Activated CD8-positive, alpha-beta memory T cell treated with anti-CD3 and anti-CD28 coated beads, Interleukin-2, amount 50 U/mL, for 1 hour (primary cell): ENCODE measurements at regions not wholly inside any gene's neighbourhood (a gene's known extent, or its start where the extent isn't known, plus 50 kb on each side); places are given as distances from the start of the nearest gene placed in this dataset.

Experiments
- DNase-seq: peaks from one replicate; pipeline ENCODE4 v3.0.0-alpha.2; 2020; ENCODE audit errors: extremely low read depth

DNA sequence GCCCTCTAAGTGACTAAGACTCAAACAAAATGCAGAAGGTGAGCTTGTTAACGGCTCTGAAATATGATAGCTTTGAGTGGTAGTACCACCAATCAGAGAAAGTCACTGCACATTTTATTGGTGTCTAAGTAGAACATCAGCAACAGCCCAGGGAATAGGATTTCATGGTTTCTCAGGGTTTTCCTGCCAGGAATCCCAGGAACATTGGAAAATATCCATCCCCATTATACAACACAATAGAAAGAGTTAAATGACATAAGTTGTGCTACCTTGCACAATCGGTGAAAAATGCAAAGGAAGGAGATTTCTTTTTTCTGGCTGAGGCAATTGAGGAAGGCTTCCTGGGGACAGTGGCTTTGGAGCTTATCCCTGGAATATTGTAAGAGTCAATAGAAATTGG is 283.1 kb downstream of the HLX start:
- no peak for DNase-seq

DNA sequence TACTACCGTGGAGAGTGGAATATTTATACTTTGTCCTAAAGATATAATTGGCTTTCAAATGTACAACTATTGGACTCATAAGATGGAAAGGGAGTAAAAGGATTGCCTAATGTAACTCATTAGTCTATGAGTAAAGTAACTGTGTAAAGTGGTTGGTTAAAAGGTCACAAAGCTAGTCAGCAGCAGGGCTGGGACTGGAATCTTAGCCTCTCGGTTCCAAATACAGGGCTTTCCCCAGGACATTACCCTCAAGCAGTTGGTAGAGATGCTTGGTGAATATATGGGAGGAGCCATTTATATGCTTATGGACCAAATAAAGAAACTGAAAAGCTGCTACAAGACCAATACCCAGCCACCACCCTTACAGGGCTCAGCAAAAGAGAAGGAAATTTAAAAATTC is 283.7 kb downstream of the HLX start:
- DNase-seq: no peak

DNA sequence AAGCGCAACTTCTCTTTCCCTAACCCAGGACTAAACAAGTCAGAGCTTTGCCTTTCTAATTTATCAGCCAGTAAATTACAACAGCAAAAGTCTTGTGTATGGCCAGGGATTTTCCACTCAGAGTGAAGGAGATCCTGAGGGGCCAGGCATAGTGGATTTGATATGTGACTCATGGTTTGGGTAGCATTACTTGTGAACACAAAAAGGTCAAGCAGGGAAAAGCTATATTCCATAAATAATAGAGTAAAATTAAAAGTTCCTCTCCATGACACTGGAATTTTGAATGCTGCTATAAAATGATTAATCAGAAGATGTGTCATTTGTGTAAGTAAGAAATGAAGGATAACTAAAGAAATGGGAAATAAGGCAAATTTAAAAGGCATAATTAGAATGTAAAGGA is 284.8 kb downstream of the HLX start:
- DNase-seq: no peak

DNA sequence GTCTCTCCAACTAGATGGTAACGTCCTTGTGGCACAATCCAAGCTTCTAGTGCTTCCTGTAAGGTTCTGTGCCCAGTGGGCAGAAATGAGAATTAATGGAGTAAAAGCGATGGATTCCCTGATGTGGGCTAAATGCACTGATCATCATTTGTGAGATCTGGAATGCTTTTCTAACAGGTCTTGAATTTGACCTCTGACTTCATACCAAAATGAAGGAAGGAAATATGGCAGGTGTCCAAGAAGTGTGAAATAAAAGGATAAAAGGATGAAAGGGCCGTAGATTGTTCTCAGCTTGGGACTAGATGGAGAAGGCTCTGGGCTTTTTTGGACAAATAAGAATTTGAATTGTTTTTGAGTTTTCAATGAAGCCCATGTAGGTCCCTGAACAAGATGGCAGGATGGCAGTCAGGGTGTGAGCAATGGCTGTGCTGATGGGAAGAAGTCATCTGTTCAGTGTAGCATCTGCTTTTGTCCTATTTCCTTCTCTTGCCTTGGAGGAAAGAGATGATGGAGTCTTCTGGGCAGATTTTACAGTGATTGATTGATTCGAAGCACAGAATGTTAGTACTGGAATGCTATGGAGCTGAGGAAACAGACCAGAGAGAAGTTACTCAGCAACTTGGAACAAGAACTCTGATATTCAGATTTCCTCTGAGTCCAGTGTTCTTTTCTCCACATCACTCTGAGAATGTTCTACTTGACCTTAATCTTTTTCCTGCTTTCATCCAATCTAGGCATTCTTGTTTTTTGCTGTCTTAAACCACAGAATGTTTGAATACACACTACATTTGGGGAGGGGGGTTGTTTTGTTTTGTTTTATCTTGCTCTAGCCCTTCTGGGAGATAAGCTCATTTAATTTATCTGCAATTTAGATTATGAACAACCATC is 286.0 kb downstream of the HLX start:
- DNase-seq: no peak

DNA sequence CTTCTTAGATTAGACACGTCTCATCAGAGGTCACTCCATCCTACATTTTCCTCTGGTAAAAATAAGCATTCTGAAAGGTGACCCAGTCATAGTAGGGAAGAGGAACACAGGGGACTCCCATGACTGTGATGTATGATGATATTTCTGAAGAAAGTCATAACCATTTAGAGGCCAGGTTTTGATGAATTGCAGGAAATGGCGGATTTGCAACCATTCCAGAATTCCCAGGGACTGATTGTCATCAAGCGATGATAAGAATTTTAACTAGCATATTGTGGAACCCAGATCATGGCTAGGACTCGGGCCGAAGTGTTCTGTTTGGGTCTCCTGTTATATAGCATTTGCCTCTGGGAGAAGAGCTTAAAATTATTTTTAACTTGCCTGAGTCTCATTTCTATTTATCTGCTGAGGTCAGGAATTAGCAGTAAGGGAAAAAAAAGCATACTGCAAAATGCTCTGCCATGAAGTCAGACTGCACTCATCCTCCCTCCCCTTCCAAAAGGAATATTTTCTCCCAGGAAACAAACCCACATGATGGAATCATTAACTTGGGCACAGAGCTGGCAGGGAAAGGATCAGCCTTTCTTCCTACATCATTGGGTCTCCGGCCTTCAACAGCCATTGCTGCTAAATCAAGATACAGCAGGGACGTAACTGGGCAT is 286.7 kb downstream of the HLX start:
- DNase-seq: no peak

DNA sequence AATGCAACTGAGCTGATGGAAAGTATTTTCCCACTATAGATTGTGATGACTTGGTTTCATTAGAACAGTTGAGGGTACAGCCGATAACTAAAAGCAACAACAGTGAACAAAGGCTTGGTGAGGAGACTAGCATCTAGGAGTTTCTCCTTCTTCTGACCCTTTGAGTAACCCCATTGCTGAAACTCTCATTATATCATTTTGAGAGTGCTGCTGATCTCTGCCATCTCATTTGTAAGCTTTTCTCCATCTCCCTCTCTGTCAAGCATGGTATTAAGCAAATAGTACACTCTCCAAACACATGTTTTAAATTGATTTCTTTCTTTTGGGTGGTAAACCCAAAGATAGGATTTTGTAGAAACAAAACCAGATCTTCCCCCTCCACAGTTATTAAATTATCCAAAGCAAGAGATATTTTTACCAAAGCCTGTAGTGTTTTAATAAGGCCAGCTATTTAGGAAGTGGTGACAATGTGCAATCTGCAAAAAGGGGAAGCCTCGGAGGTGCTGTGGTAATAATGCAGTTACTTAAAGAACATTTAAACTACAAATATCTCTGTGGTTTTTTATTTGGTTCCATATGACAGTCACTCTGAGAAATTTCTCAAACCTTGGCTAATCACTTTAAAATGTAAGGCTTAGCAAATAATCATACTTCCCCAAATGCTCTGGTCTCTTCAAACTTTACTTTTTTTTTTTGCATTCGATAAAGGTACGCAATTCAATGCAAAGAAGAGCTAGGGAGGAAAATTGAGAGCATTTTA is 287.5 kb downstream of the HLX start:
- DNase-seq: no peak

DNA sequence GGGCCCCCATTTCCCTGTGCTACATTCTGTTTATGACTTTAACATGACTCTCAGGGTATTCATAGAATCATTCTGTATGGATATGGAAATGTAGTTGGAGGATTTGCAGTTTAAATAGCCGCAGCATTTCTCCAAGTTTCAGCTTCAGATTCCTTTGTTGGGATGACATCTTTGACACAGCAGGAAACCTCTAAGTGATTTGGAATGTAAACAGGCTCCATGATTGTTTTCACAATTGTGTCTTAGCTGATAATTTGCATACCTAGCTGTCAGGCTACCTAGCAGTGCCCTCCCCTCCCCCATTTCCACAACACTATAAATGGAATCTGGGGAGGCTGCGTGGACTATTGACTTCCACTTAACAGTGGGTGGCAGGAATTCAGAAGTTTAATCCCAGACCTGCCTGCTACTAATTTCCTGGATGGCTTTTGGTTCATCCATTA is 290.2 kb downstream of the HLX start:
- DNase-seq: no peak

DNA sequence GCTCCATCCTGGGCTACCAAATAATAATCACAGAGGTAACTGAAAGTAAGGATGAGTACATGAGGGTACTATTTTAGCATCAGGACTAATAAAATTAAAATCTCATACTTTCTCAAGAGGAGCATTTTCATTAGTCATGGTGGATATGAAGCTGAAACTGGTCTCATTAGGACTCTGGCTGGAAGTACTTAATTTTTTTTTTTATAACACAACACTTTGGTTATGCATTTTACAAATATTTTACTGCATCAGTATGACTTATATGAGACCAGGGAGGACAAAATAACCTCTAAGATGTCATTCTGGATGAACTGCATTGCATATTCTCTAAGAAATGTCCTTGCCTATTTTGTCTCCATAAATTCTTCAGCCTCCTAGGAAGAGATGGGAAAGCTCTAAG is 290.9 kb downstream of the HLX start:
- no peak for DNase-seq

DNA sequence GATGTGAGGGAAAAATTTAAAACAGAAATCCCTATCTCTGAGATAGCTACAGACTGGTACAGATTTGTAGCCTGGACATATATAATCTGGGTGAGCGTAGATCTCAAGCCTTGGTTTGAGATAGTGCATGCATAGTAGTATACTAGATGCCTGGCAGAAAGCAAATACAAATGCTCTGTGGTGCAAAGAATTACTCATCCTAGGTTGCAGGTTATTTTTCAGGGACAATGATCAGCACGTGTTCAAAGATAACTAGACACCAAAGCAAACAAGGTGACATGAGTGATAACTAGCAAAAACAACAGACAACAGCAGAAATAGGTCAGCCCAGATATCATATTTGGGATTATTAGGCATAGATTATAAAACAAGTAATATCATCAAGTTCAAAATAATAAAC is 292.5 kb downstream of the HLX start:
- DNase-seq: no peak

DNA sequence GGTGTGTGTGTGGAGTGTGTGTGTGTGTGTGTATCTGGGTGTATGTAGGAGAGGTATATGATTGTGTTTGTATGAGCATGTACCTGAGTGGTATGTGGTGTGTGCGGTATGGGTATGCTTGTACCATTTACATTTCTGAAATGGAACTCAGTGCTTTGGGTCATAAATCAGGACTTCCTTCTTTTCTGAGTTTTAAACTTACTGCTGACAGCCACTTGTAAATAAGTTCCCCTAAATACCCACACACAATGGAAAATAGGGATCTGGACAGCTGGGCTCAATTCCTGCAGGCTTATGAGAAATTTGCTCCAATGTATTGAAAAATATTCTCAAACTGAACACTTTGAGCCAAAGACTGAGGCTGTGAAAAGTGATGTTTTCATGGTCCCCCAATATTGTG is 293.6 kb downstream of the HLX start:
- DNase-seq: no peak

DNA sequence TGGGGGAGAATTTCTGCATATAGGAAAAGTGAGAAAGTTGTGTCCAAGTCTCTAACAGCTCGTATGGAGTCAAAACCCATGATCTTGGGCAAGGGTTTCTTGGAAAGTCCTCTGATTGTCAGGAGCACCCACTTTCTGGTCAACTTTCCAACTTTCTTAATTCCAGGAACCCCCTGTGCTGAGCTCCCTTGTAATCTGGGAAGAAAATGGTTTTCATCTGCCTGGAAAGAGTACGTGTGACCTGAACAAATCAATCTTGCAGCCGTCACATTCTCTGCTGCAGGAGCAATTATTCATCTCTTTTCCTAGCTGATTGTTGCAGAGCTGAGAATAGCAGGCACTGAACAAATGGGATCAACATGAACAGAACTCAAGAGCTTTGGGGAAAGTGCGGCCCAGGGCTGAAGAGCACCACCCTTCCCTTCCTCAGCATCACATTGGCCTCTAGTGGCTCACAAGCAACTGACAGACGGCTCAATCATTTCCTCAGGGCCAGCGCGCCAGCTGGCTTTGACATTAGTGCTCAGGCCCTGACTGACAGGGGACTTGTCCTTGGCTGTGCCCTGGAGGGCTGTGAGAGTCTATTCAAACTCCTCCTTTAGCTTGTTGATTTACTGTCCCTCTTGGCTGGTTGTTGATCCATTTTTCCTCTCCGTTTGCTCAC is 295.2 kb downstream of the HLX start:
- no peak for DNase-seq

DNA sequence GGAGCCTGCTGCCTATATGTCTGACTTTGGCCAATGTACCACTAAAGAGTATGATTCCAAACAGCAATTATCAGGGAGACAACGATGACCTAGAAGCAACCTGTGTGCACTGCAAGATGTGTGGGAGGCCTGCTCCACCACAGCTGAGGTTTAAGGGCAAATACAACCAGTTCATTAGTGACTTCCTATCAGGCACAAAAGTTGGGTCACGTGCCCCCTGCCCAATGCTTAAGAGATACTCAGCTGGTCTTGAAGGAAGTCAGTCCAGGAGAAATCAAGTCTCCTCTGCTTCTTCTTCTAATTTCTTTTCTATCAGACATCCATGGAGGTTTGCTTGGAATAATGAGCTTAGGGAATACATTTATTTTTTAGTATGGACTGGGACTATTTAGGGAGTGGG is 296.0 kb downstream of the HLX start:
- DNase-seq: no peak

DNA sequence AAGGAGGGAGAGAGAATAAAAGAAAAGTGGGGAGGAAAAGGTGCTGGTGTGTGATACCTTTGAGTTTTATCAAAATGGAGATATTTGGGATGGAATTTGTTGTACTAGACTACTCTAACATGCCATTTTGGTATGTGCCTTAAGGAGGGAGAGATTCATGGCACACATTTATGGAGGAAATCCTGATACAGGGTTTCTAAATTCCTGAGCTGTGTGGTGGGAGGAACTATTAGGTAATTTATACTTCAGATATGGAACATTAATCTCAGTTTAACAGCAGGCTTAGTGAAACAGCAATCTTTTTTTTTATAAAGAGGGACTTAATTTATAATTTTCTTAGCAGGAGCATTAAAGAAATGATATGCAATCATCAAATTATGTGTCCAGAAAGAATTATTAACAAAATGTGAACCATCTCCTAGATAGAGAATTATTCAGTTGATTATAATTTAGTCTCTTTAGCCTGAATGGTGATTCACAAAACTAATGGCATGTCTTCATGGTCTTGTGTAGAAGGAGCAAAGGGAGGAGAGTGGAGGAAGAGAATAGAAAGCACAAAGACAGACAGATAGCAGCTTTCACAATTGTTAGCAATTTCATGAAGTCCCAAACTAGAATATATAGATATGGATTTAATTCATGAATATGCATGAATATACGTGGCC is 301.6 kb downstream of the HLX start:
- no peak for DNase-seq

DNA sequence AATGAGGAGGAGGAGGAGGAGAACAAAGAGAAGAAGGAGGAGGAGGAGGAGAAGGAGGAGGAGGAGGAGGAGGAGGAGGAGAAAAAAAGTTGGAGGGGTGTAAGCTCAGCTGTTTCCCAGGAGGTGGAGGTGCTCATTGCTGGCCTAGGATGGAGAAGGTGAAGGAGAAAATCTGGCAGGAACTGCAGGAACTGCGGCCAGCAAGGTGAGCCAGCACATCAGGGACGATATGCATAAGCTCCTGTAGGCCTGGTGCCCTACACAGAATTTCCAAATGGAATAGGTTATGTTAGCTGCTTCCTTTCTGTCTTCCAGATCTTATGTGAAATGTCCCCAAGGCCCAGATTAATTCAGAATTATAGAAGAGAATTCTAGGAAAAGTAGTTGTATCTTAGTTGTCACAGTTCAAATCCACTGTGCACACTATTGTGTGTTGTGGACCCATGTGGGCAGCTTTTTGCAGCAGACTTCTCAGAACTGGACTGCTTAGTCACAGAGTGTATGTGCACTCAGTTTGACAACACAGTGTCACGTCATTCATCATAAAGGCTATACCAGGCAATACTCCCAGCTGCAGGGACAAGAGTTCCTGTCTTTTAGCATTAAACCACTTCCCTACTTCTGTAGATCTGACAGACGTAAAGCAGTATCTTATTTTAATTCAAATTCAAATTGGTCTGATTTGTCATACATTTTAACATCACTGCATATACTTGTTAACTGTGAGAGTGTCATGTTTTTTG is 303.7 kb downstream of the HLX start:
- DNase-seq: no peak

DNA sequence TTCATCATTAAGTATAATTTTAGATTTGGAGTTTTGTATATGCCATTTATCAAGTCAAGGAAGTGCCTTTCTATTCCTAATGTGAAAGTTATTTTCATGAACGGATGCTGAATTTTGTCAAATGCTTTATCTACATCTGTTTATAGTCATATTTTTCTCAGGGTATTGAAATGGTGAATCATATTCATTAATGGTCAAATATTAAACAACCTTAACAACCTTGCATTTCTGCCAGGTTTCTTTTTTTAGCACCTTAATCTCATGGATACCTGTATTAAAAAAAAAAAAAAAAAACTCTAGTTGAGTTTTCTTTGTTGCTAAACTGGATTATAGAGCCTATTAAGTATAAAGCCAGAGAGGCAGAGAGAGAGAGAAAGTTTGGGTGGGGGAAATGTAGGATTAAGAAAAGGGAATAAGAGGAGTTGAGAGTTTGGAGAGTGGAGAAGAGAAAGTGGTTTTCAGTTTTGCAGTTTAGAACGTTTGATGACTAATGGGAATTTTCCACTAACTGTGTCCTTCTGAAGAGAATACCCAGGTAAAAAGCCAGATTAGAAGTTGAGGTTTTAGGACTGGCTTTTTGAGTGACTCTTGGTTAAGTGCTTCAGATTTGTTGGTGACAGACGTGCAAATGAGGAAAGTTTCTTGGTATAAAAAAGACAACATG is 305.0 kb downstream of the HLX start:
- DNase-seq: no peak

DNA sequence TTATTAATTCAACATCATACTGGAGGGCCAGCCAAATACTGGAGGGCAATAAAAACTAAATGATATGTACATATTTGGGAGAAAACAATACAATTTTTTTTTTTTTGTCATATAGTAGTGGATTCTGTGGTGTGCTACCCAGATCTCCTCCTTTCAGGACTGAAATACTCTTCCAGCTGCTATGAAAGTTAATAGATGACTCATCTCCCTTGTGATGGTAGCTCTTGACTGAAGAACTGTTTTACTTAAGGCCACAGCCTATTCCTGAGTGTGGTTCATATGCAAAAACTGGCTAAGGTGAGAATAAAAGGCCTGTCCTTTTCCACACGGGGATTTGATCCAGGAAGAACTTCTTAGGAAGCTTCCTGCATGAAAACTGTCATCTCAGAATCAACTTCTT is 307.9 kb downstream of the HLX start:
- no peak for DNase-seq

DNA sequence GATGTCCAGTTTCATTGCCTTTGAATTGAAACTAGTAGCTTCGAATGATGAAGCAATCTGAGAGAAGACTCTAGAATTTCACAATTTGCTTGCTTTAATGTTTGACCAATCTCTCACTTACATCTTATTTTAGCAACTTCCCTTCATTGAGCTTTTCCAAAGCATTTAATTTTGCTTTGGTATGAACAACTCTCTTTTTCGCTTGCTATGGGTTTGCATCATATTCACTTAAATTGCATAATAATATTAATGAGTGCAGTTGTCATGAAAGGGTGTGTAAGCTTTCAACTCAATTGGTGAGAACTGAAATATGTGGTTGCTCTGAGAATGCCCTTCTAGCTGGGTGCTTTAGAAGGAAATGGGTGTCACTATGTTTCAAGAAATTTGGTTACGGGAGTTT is 309.2 kb downstream of the HLX start:
- no peak for DNase-seq

DNA sequence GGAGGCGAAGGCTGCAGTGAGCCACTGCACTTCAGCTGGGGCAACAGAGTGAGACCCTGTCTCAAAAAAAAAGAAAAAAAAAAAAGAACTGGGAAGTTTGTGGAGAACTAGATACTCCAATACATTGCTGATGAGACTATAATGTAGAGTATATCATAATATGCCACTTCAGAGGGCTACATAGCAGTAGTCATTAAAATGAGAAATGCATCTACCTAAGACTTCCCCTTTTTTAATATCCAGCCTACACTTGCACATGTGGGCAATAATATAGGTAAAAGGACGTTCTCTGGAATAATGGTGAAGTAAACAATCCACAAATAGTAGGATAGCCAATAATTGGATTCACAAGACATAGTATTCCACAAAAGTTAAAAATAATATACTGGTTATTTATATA is 311.0 kb downstream of the HLX start:
- DNase-seq: no peak

DNA sequence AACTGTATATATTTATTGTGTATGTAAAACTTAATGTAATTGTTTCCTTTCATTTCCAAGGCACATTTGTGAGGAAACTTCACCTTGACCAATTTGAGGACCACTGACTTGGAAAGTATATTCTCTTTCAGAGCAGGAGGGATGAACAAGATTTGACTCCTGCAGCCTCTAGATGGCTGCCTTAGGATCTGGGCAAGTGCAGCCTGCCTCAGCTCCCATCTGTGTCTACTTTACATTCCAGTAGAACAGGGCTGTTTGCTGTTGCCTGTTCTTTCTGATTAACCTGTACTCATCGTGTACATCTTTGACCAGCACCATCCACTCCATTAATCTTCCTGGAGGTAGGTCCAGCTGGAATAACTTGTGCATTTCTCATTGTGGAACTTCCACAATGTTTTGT is 312.8 kb downstream of the HLX start:
- no peak for DNase-seq

DNA sequence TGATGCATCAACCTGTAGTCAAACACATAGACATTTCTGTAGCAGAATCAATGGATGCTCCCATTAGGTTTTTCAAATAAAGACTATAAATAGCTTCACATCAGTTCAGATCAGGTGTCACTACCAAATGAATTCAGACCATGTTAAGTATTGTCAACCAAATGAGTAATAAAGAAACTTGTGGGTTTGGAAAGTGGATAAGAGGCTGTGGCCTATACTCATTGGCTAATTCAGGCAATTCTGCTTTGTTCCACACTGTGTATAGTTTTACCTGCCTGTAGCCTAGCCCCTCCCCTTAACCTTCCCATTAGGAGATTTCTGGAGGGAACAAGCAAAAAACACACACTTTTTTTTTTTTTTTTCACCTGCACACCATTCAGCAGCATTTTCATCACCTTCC is 321.2 kb downstream of the HLX start:
- DNase-seq: no peak
